WTC11 (cell line): ENCODE measurements at regions not wholly inside any gene's neighbourhood (a gene's known extent, or its start where the extent isn't known, plus 50 kb on each side); places are given as distances from the start of the nearest gene placed in this dataset.
"Not testable (repeated sequence)": the region's sequence is repeated elsewhere in the genome, so short reads cannot be mapped to it uniquely, and the experiment has no call there.

Source experiments
- ATAC-seq: fragments of 200-7000 bp; cut with Tn5 transposase; 2 replicates; pipeline ENCODE4 v1.10.0; 2021; ENCODE audit warnings: mild to moderate bottlenecking, moderate library complexity
- CTCF ChIA-PET: fragments of 300-600 bp; sonication (Branson Sonifier 250); formaldehyde crosslinking; loops from one replicate; lab custom pipeline; 2021; ENCODE audit warnings: antibody characterized with exemption; lab: Charles Lee
- POLR2A ChIA-PET: fragments of 350-600 bp; sonication (Branson Sonifier 250); formaldehyde crosslinking; loops from one replicate; lab custom pipeline; 2021; ENCODE audit warnings: antibody characterized with exemption; lab: Charles Lee
- DNase-seq: peaks from one replicate; pipeline ENCODE4 v3.0.0; 2021; ENCODE audit warnings: low spot score
- H3K27ac Mint-ChIP-seq: 2 replicates; pipeline ENCODE4 v1.8.0; 2021; ENCODE audit warnings: mixed read lengths
- H3K27me3 Mint-ChIP-seq: 2 replicates; pipeline ENCODE4 v1.8.0; 2021; ENCODE audit warnings: low read depth, mild to moderate bottlenecking, moderate library complexity, mixed read lengths
- H3K36me3 Mint-ChIP-seq: 2 replicates; pipeline ENCODE4 v1.8.0; 2021; ENCODE audit warnings: mixed read lengths
- H3K4me1 Mint-ChIP-seq: 2 replicates; pipeline ENCODE4 v1.8.0; 2022; ENCODE audit warnings: mixed read lengths
- H3K4me3 Mint-ChIP-seq: 2 replicates; pipeline ENCODE4 v1.8.0; 2021; ENCODE audit warnings: mild to moderate bottlenecking, moderate library complexity, mixed read lengths
- H3K9me3 Mint-ChIP-seq: 2 replicates; pipeline ENCODE4 v1.8.0; 2021; ENCODE audit warnings: mixed read lengths
- ATF6 ChIP-seq: sonication (generic); formaldehyde crosslinking; IDR thresholded peaks from 2 replicates; pipeline ENCODE4 v1.8.1; 2023; ENCODE audit warnings: mild to moderate bottlenecking, missing genetic modification reagents
- CREM ChIP-seq: sonication (generic); formaldehyde crosslinking; IDR thresholded peaks from 2 replicates; pipeline ENCODE4 v1.8.1; 2022; ENCODE audit warnings: mild to moderate bottlenecking, missing genetic modification reagents, moderate library complexity
- FOXJ3 ChIP-seq: sonication (generic); formaldehyde crosslinking; IDR thresholded peaks from 2 replicates; pipeline ENCODE4 v1.9.0; 2021; ENCODE audit warnings: missing genetic modification reagents, mild to moderate bottlenecking, borderline replicate concordance
- GABPB1 ChIP-seq: sonication (generic); formaldehyde crosslinking; IDR thresholded peaks from 2 replicates; pipeline ENCODE4 v1.8.1; 2023; ENCODE audit warnings: mild to moderate bottlenecking, missing genetic modification reagents
- IRF2 ChIP-seq: sonication (generic); formaldehyde crosslinking; IDR thresholded peaks from 2 replicates; pipeline ENCODE4 v1.8.0; 2022; ENCODE audit warnings: low read depth, missing genetic modification reagents, borderline replicate concordance
- JUN ChIP-seq: sonication (generic); formaldehyde crosslinking; IDR thresholded peaks from 2 replicates; pipeline ENCODE4 v1.8.0; 2023; ENCODE audit warnings: mild to moderate bottlenecking, missing genetic modification reagents
- KAT7 ChIP-seq: sonication (generic); formaldehyde crosslinking; IDR thresholded peaks from 2 replicates; pipeline ENCODE4 v1.8.1; 2023; ENCODE audit warnings: missing genetic modification reagents, mild to moderate bottlenecking, borderline replicate concordance
- NFE2L1 ChIP-seq: sonication (generic); formaldehyde crosslinking; IDR thresholded peaks from 2 replicates; pipeline ENCODE4 v1.8.1; 2023; ENCODE audit warnings: missing genetic modification reagents
- PRRX2 ChIP-seq: fragments of 250-450 bp; sonication (Bioruptor Pico); IDR thresholded peaks from 2 replicates; pipeline ENCODE4 v1.8.0; 2021; ENCODE audit warnings: mild to moderate bottlenecking
- SMAD3 ChIP-seq: sonication (generic); formaldehyde crosslinking; IDR thresholded peaks from 2 replicates; pipeline ENCODE4 v1.8.0; 2022; ENCODE audit warnings: missing genetic modification reagents, mild to moderate bottlenecking, borderline replicate concordance
- SOX15 ChIP-seq: fragments of 250-450 bp; sonication (Bioruptor Pico); IDR thresholded peaks from 2 replicates; pipeline ENCODE4 v1.9.0; 2021; ENCODE audit warnings: mild to moderate bottlenecking
- TEAD4 ChIP-seq: sonication (generic); formaldehyde crosslinking; IDR thresholded peaks from 2 replicates; pipeline ENCODE4 v1.8.0; 2022; ENCODE audit warnings: mild to moderate bottlenecking, missing genetic modification reagents
- USF1 ChIP-seq: sonication (generic); formaldehyde crosslinking; IDR thresholded peaks from 2 replicates; pipeline ENCODE4 v1.8.0; 2022; ENCODE audit warnings: mild to moderate bottlenecking, missing genetic modification reagents
- ZBTB21 ChIP-seq: sonication (generic); formaldehyde crosslinking; IDR thresholded peaks from 2 replicates; pipeline ENCODE4 v1.8.1; 2023; ENCODE audit warnings: mild to moderate bottlenecking, missing genetic modification reagents, borderline replicate concordance
- ZNF423 ChIP-seq: fragments of 250-450 bp; sonication (Bioruptor Pico); IDR thresholded peaks from 2 replicates; pipeline ENCODE4 v2.1.2; 2022; ENCODE audit warnings: mild to moderate bottlenecking, moderate library complexity
- ZNF532 ChIP-seq: fragments of 250-450 bp; sonication (Bioruptor Pico); IDR thresholded peaks from 2 replicates; pipeline ENCODE4 v1.9.0; 2021; ENCODE audit warnings: mild to moderate bottlenecking, borderline replicate concordance
- ZNF671 ChIP-seq: fragments of 250-450 bp; sonication (Bioruptor Pico); IDR thresholded peaks from 2 replicates; pipeline ENCODE4 v1.8.0; 2021; ENCODE audit warnings: mild to moderate bottlenecking

- CTCF ChIA-PET, POLR2A ChIA-PET, ATAC-seq, H3K4me3 Mint-ChIP-seq, H3K27ac Mint-ChIP-seq, H3K4me1 Mint-ChIP-seq, H3K36me3 Mint-ChIP-seq, DNase-seq, H3K27me3 Mint-ChIP-seq, H3K9me3 Mint-ChIP-seq: not testable (repeated sequence)
- TF ChIP-seq GABPB1 (CRISPR knock-in tag), result peak; percentile 69
Observed at GRCh38 chr16:10328291-10328690, 57.6 kb upstream of the ATF7IP2 start.

- no peaks in the 10 kb centered on the region for H3K4me1 Mint-ChIP-seq
- no peak for DNase-seq
- ChIA-PET CTCF (interaction anchor here (1.7 kb wide), 1 partner anchor 37 kb away, joined by 4 read pairs; no protein-coding TSS in a partner anchor), POLR2A (no interaction called here)
- H3K9me3 Mint-ChIP-seq, result 0 out of 2 replicates have a peak, but pooled peaks cover 3% of the 10 kb centered on the region
- TF ChIP-seq IRF2 (CRISPR knock-in tag), result no peak
- no peak for TF ChIP-seq ZNF671 (CRISPR knock-in tag)
- TF ChIP-seq SMAD3 (CRISPR knock-in tag), result no peak
- TF ChIP-seq PRRX2 (CRISPR knock-in tag), result no peak
- TF ChIP-seq ZBTB21 (CRISPR knock-in tag), result no peak
- no peak for TF ChIP-seq TEAD4 (CRISPR knock-in tag)
- no peak for TF ChIP-seq NFE2L1 (CRISPR knock-in tag)
- no peak for TF ChIP-seq SOX15
- TF ChIP-seq ZNF532 (CRISPR knock-in tag), result no peak
- no peak for TF ChIP-seq ZNF423
- TF ChIP-seq ATF6 (CRISPR knock-in tag), result no peak
- TF ChIP-seq KAT7 (CRISPR knock-in tag), result no peak
- no peak for TF ChIP-seq USF1
- no peaks in the 10 kb centered on the region for H3K27me3 Mint-ChIP-seq
- no peaks in the 10 kb centered on the region for H3K36me3 Mint-ChIP-seq
- no peak overlapping the region for H3K27ac Mint-ChIP-seq
- H3K4me3 Mint-ChIP-seq, result no peak overlapping the region
- ATAC-seq, result peak; percentile 43; the same call in 1 of the 2 replicates
Observed at GRCh38 chr16:10332241-10332640, 53.6 kb upstream of the ATF7IP2 start.

- no peak for ATAC-seq
- Mint-ChIP-seq H3K36me3 (no peaks in the 10 kb centered on the region), H3K27ac (no peak overlapping the region; the same call in 1 of the 2 replicates), H3K27me3 (no peaks in the 10 kb centered on the region), H3K4me1 (no peaks in the 10 kb centered on the region), H3K4me3 (no peak overlapping the region), H3K9me3 (no peaks in the 10 kb centered on the region)
- no peak for TF ChIP-seq JUN
- no peak for TF ChIP-seq FOXJ3 (CRISPR knock-in tag)
- TF ChIP-seq CREM, result no peak
- no peak for TF ChIP-seq PRRX2 (CRISPR knock-in tag)
- no peak for DNase-seq
- ChIA-PET CTCF (interaction anchor here (1.7 kb wide), 1 partner anchor 36 kb away, joined by 4 read pairs; no protein-coding TSS in a partner anchor), POLR2A (no interaction called here)
Observed at GRCh38 chr16:10332775-10333174, 53.1 kb upstream of the ATF7IP2 start.
